Esophagus (tissue), 2 donors: ENCODE measurements at regions not wholly inside any gene's neighbourhood (a gene's known extent, or its start where the extent isn't known, plus 50 kb on each side); places are given as distances from the start of the nearest gene placed in this dataset.

Experiments
- H3K27ac ChIP-seq, 2 donors: one replicate each; pipeline ENCODE4 v1.5.1; 2013; ENCODE audit warnings: low read depth in 2 of 2, mild to moderate bottlenecking in 2 of 2, inconsistent platforms in 1 of 2, low read length in 1 of 2, moderate library complexity in 1 of 2
- H3K27me3 ChIP-seq, 2 donors: one replicate each; pipeline ENCODE4 v1.6.1; 2013; ENCODE audit warnings: low read length in 2 of 2, control low read depth in 1 of 2, mild to moderate bottlenecking in 1 of 2; ENCODE audit not compliant: insufficient read depth in 2 of 2, control insufficient read depth in 1 of 2
- H3K36me3 ChIP-seq, 2 donors: one replicate each; pipeline ENCODE4 v1.6.1; 2013; ENCODE audit warnings: low read length in 1 of 2; ENCODE audit not compliant: control insufficient read depth in 2 of 2, insufficient read depth in 2 of 2
- H3K4me1 ChIP-seq, 2 donors: one replicate each; pipeline ENCODE4 v1.6.1; 2013; ENCODE audit warnings: low read length in 1 of 2; ENCODE audit not compliant: control insufficient read depth in 2 of 2, insufficient read depth in 2 of 2
- H3K4me3 ChIP-seq, 2 donors: one replicate each; pipeline ENCODE4 v1.5.1; 2013; ENCODE audit warnings: low read length in 2 of 2, mild to moderate bottlenecking in 2 of 2, low read depth in 1 of 2, moderate library complexity in 1 of 2
- H3K9me3 ChIP-seq, 2 donors: one replicate each; pipeline ENCODE4 v1.6.1; 2013; ENCODE audit warnings: mild to moderate bottlenecking in 2 of 2, low read depth in 1 of 2, low read length in 1 of 2, moderate library complexity in 1 of 2; ENCODE audit not compliant: control insufficient read depth in 2 of 2, insufficient read depth in 1 of 2
- WGBS, 2 donors: extraction: QIAGEN DNeasy Blood & Tissue Kit; methylation state at CpG; one replicate each; pipeline ENCODE4 v1.1.7; 2013; 5-methylcytosine and 5-hydroxymethylcytosine counted together
- donor health status: healthy with polysubstance abuse.
- donor health status: Bipolar disorder and iron deficiency.

GRCh38 chr1:218946147-218946546 is 227.5 kb upstream of the LYPLAL1 start:
- no peaks in the 10 kb centered on the region for H3K36me3 ChIP-seq
- WGBS, 2 donors, result 73 to 77% methylated on average over 2 of the region's 2 CpGs
- no peak overlapping the region for H3K27ac ChIP-seq
- H3K27me3 ChIP-seq, result no peaks in the 10 kb centered on the region
- no peaks in the 10 kb centered on the region for H3K4me1 ChIP-seq
- no peak overlapping the region for H3K4me3 ChIP-seq
- H3K9me3 ChIP-seq, result no peaks in the 10 kb centered on the region

GRCh38 chr1:218948446-218948845 is 225.2 kb upstream of the LYPLAL1 start:
- H3K9me3 ChIP-seq, result no peaks in the 10 kb centered on the region
- no peak overlapping the region for H3K4me3 ChIP-seq
- H3K36me3 ChIP-seq, result no peaks in the 10 kb centered on the region
- no peak overlapping the region for H3K27ac ChIP-seq
- 67 to 75% methylated on average over 6 of the region's 6 CpGs for WGBS, 2 donors
- H3K4me1 ChIP-seq, result no peaks in the 10 kb centered on the region
- H3K27me3 ChIP-seq, result no peaks in the 10 kb centered on the region

DNA sequence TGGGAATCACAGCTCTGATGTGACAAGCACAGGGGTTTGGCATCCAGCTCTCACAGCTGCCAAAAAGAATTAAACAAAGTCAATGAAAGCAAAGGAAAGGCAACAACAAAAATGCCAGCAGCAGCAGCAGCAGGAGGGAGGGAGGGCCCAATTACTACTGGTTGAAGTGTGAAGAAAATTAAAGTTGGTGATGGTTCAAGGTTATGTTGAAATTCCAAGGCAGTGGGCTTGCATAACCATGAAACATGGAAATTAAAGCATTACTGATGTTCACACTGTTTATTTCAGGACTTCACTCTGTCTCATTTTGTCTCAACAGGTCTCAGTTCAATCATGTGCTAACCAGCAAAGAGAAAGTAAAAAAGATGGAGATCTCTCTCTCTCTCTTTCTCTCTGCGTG is 220.3 kb upstream of the LYPLAL1 start:
- no peak overlapping the region for H3K27ac ChIP-seq
- no peak overlapping the region for H3K4me3 ChIP-seq
- H3K4me1 ChIP-seq, result no peaks in the 10 kb centered on the region
- no peaks in the 10 kb centered on the region for H3K9me3 ChIP-seq
- H3K27me3 ChIP-seq, result no peaks in the 10 kb centered on the region
- 47 to 53% methylated on average over 1 of the region's 1 CpG for WGBS, 2 donors
- H3K36me3 ChIP-seq, result no peaks in the 10 kb centered on the region

GRCh38 chr1:218957971-218958370 is 215.7 kb upstream of the LYPLAL1 start:
- H3K4me1 ChIP-seq, result no peaks in the 10 kb centered on the region
- 49 to 50% methylated on average over 2 of the region's 2 CpGs for WGBS, 2 donors
- no peak overlapping the region for H3K4me3 ChIP-seq
- no peaks in the 10 kb centered on the region for H3K9me3 ChIP-seq
- no peak overlapping the region for H3K27ac ChIP-seq
- no peaks in the 10 kb centered on the region for H3K36me3 ChIP-seq
- H3K27me3 ChIP-seq, result no peaks in the 10 kb centered on the region

GRCh38 chr1:218959784-218960183 is 213.9 kb upstream of the LYPLAL1 start:
- Histone ChIP-seq H3K4me1 (no peaks in the 10 kb centered on the region), H3K36me3 (no peaks in the 10 kb centered on the region), H3K27me3 (no peaks in the 10 kb centered on the region), H3K27ac (no peak overlapping the region), H3K4me3 (no peak overlapping the region), H3K9me3 (no peaks in the 10 kb centered on the region)
- 45 to 56% methylated on average over 1 of the region's 1 CpG for WGBS, 2 donors

- no peaks in the 10 kb centered on the region for H3K36me3 ChIP-seq
- peaks cover 0 to 2% of the 10 kb centered on the region in 2 donors for H3K9me3 ChIP-seq
- no peaks in the 10 kb centered on the region for H3K27me3 ChIP-seq
- 63 to 78% methylated on average over 7 of the region's 7 CpGs for WGBS, 2 donors
- no peaks in the 10 kb centered on the region for H3K4me1 ChIP-seq
- no peak overlapping the region for H3K4me3 ChIP-seq
- H3K27ac ChIP-seq, result no peak overlapping the region
Measured at GRCh38 chr1:218964471-218965185, 209.1 kb upstream of the LYPLAL1 start.

DNA sequence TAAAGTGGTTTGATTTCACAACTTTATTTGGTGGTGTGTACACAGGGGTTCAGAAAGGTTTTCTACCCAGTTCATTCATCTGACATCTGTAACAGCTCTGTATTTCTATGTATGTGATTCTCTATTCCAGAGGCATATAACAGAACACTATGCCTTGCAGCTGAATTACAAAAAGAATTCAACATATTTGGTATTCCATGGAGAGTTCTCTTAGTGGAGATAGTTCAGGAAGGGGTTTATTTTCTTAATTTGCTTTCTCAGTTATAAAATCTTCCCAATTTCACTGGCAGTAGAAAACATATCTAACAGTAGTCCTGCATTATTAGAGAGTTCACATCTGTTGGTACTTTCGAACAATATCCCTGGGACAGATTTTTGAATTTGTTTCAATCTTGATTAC is 207.9 kb upstream of the LYPLAL1 start:
- Histone ChIP-seq H3K4me1 (no peaks in the 10 kb centered on the region), H3K4me3 (no peak overlapping the region), H3K27ac (no peak overlapping the region), H3K9me3 (peaks cover 0 to 2% of the 10 kb centered on the region in 2 donors), H3K36me3 (no peaks in the 10 kb centered on the region), H3K27me3 (no peaks in the 10 kb centered on the region)
- WGBS, 2 donors, result 77 to 83% methylated on average over 1 of the region's 1 CpG

GRCh38 chr1:218967254-218967653 is 206.4 kb upstream of the LYPLAL1 start:
- no peaks in the 10 kb centered on the region for H3K4me1 ChIP-seq
- H3K9me3 ChIP-seq, result peaks cover 0 to 2% of the 10 kb centered on the region in 2 donors
- H3K4me3 ChIP-seq, result no peak overlapping the region
- 90 to 94% methylated on average over 2 of the region's 2 CpGs for WGBS, 2 donors
- no peaks in the 10 kb centered on the region for H3K27me3 ChIP-seq
- no peaks in the 10 kb centered on the region for H3K36me3 ChIP-seq
- no peak overlapping the region for H3K27ac ChIP-seq

DNA sequence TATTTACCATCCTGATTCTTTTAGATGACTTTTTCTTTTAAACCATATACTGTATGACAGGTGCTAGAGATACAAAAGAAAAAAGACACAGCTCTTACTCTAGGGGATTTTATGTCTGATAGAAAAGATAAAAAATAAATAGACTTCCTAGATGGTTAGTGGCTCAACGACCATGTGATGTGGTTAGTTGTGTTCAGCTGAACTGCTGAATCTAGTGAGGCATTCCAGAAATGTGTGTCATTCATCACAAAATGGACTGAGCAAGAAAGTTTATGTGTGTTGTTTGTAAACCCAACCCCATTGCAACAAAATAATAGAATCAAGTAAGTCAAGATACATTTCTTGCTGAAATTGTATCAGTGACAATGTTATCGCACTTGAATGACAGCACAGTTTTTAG is 205.8 kb upstream of the LYPLAL1 start:
- Histone ChIP-seq H3K36me3 (no peaks in the 10 kb centered on the region), H3K4me1 (no peaks in the 10 kb centered on the region), H3K4me3 (no peak overlapping the region), H3K27ac (no peak overlapping the region), H3K27me3 (no peaks in the 10 kb centered on the region), H3K9me3 (peaks cover 0 to 2% of the 10 kb centered on the region in 2 donors)
- WGBS, 2 donors, result 74 to 77% methylated on average over 2 of the region's 2 CpGs

DNA sequence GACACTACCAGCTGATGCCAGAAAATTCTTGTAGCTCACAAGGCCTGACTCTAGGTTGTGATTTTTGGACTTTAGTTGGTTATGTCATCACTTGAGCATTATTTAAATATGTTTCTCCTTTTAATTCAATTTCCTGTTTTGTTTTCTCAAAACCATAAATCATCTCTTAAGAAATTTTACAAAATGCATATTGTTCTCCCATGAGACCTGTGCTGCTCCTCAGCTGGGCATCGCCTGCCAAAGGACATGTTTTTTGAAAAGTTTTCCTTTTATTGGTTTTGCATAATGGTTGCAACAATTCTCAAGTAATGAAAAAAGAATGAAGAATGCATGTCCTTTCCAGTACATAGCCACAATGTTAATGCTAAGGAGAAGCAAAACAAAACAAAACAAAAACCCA is 204.7 kb upstream of the LYPLAL1 start:
- H3K9me3 ChIP-seq, result peaks cover 0 to 2% of the 10 kb centered on the region in 2 donors
- no peaks in the 10 kb centered on the region for H3K4me1 ChIP-seq
- no peak overlapping the region for H3K4me3 ChIP-seq
- 86 to 90% methylated on average over 1 of the region's 1 CpG for WGBS, 2 donors
- H3K36me3 ChIP-seq, result no peaks in the 10 kb centered on the region
- H3K27ac ChIP-seq, result no peak overlapping the region
- H3K27me3 ChIP-seq, result no peaks in the 10 kb centered on the region
